ENCODE measurements at regions not wholly inside any gene's neighbourhood (a gene's known extent, or its start where the extent isn't known, plus 50 kb on each side); places are given as distances from the start of the nearest gene placed in this dataset.

- H3K9ac ChIP-seq (ENCODE audit: low read length), result no peak overlapping the region
- H3K4me1 ChIP-seq (ENCODE audit: insufficient read depth, low read length), result no peaks in the 10 kb centered on the region
- no peaks in the 10 kb centered on the region for H3K27me3 ChIP-seq (ENCODE audit: control insufficient read depth in 1 of 2, insufficient read depth in 2 of 2, low read length in 2 of 2)
- no peak overlapping the region for H3K27ac ChIP-seq (ENCODE audit: low read depth, low read length)
- no peaks in the 10 kb centered on the region for H3K9me3 ChIP-seq (ENCODE audit: low read length)
- no peaks in the 10 kb centered on the region for H3K36me3 ChIP-seq (ENCODE audit: insufficient read depth, low read length)
- no peak overlapping the region for H3K4me3 ChIP-seq (ENCODE audit: low read depth in 1 of 2, low read length in 2 of 2)
These were observed 97.2 kb upstream of the COL8A1 start for GRCh38 chr3:99541181-99541580.

GRCh38 chr3:99537416-99537815, 101.0 kb upstream of the COL8A1 start:
- H3K36me3 ChIP-seq (ENCODE audit: insufficient read depth, low read length), result no peaks in the 10 kb centered on the region
- no peak overlapping the region for H3K4me3 ChIP-seq (ENCODE audit: low read depth in 1 of 2, low read length in 2 of 2)
- no peaks in the 10 kb centered on the region for H3K27me3 ChIP-seq (ENCODE audit: control insufficient read depth in 1 of 2, insufficient read depth in 2 of 2, low read length in 2 of 2)
- H3K9ac ChIP-seq (ENCODE audit: low read length), result no peak overlapping the region
- H3K27ac ChIP-seq (ENCODE audit: low read depth, low read length), result no peak overlapping the region
- no peaks in the 10 kb centered on the region for H3K9me3 ChIP-seq (ENCODE audit: low read length)
- no peaks in the 10 kb centered on the region for H3K4me1 ChIP-seq (ENCODE audit: insufficient read depth, low read length)

GRCh38 chr3:99536555-99537314, 101.7 kb upstream of the COL8A1 start:
- H3K9me3 ChIP-seq (ENCODE audit: low read length), result no peaks in the 10 kb centered on the region
- H3K27me3 ChIP-seq (ENCODE audit: control insufficient read depth in 1 of 2, insufficient read depth in 2 of 2, low read length in 2 of 2), result no peaks in the 10 kb centered on the region
- no peak overlapping the region for H3K27ac ChIP-seq (ENCODE audit: low read depth, low read length)
- H3K9ac ChIP-seq (ENCODE audit: low read length), result no peak overlapping the region
- H3K4me3 ChIP-seq (ENCODE audit: low read depth in 1 of 2, low read length in 2 of 2), result no peak overlapping the region
- H3K4me1 ChIP-seq (ENCODE audit: insufficient read depth, low read length), result no peaks in the 10 kb centered on the region
- H3K36me3 ChIP-seq (ENCODE audit: insufficient read depth, low read length), result no peaks in the 10 kb centered on the region

- H3K36me3 ChIP-seq (ENCODE audit: insufficient read depth, low read length), result no peaks in the 10 kb centered on the region
- no peaks in the 10 kb centered on the region for H3K27me3 ChIP-seq (ENCODE audit: control insufficient read depth in 1 of 2, insufficient read depth in 2 of 2, low read length in 2 of 2)
- no peaks in the 10 kb centered on the region for H3K9me3 ChIP-seq (ENCODE audit: low read length)
- no peak overlapping the region for H3K9ac ChIP-seq (ENCODE audit: low read length)
- H3K4me1 ChIP-seq (ENCODE audit: insufficient read depth, low read length), result no peaks in the 10 kb centered on the region
- no peak overlapping the region for H3K27ac ChIP-seq (ENCODE audit: low read depth, low read length)
- no peak overlapping the region for H3K4me3 ChIP-seq (ENCODE audit: low read depth in 1 of 2, low read length in 2 of 2)
These were observed 103.3 kb upstream of the COL8A1 start for GRCh38 chr3:99534951-99535704.

GRCh38 chr3:99532246-99532645, 106.1 kb upstream of the COL8A1 start:
- Histone ChIP-seq H3K4me3 (ENCODE audit: low read depth in 1 of 2, low read length in 2 of 2) (no peak overlapping the region), H3K27ac (ENCODE audit: low read depth, low read length) (no peak overlapping the region), H3K36me3 (ENCODE audit: insufficient read depth, low read length) (no peaks in the 10 kb centered on the region), H3K4me1 (ENCODE audit: insufficient read depth, low read length) (no peaks in the 10 kb centered on the region), H3K27me3 (ENCODE audit: control insufficient read depth in 1 of 2, insufficient read depth in 2 of 2, low read length in 2 of 2) (no peaks in the 10 kb centered on the region), H3K9ac (ENCODE audit: low read length) (no peak overlapping the region), H3K9me3 (ENCODE audit: low read length) (no peaks in the 10 kb centered on the region)

GRCh38 chr3:99529265-99529664, 109.1 kb upstream of the COL8A1 start:
- Histone ChIP-seq H3K4me1 (ENCODE audit: insufficient read depth, low read length) (no peaks in the 10 kb centered on the region), H3K4me3 (ENCODE audit: low read depth in 1 of 2, low read length in 2 of 2) (no peak overlapping the region), H3K36me3 (ENCODE audit: insufficient read depth, low read length) (no peaks in the 10 kb centered on the region), H3K27me3 (ENCODE audit: control insufficient read depth in 1 of 2, insufficient read depth in 2 of 2, low read length in 2 of 2) (no peaks in the 10 kb centered on the region), H3K9ac (ENCODE audit: low read length) (no peak overlapping the region), H3K27ac (ENCODE audit: low read depth, low read length) (no peak overlapping the region), H3K9me3 (ENCODE audit: low read length) (no peaks in the 10 kb centered on the region)

GRCh38 chr3:99526921-99527320, 111.5 kb upstream of the COL8A1 start:
- Histone ChIP-seq H3K36me3 (ENCODE audit: insufficient read depth, low read length) (no peaks in the 10 kb centered on the region), H3K27me3 (ENCODE audit: control insufficient read depth in 1 of 2, insufficient read depth in 2 of 2, low read length in 2 of 2) (no peaks in the 10 kb centered on the region), H3K9ac (ENCODE audit: low read length) (no peak overlapping the region), H3K4me1 (ENCODE audit: insufficient read depth, low read length) (no peaks in the 10 kb centered on the region), H3K27ac (ENCODE audit: low read depth, low read length) (no peak overlapping the region), H3K9me3 (ENCODE audit: low read length) (no peaks in the 10 kb centered on the region), H3K4me3 (ENCODE audit: low read depth in 1 of 2, low read length in 2 of 2) (no peak overlapping the region)

GRCh38 chr3:99524559-99524958, 113.8 kb upstream of the COL8A1 start:
- H3K9ac ChIP-seq (ENCODE audit: low read length), result no peak overlapping the region
- no peak overlapping the region for H3K27ac ChIP-seq (ENCODE audit: low read depth, low read length)
- no peaks in the 10 kb centered on the region for H3K36me3 ChIP-seq (ENCODE audit: insufficient read depth, low read length)
- no peak overlapping the region for H3K4me3 ChIP-seq (ENCODE audit: low read depth in 1 of 2, low read length in 2 of 2)
- no peaks in the 10 kb centered on the region for H3K27me3 ChIP-seq (ENCODE audit: control insufficient read depth in 1 of 2, insufficient read depth in 2 of 2, low read length in 2 of 2)
- no peaks in the 10 kb centered on the region for H3K4me1 ChIP-seq (ENCODE audit: insufficient read depth, low read length)
- H3K9me3 ChIP-seq (ENCODE audit: low read length), result no peaks in the 10 kb centered on the region

- no peaks in the 10 kb centered on the region for H3K4me1 ChIP-seq (ENCODE audit: insufficient read depth, low read length)
- no peak overlapping the region for H3K9ac ChIP-seq (ENCODE audit: low read length)
- H3K27me3 ChIP-seq (ENCODE audit: control insufficient read depth in 1 of 2, insufficient read depth in 2 of 2, low read length in 2 of 2), result no peaks in the 10 kb centered on the region
- H3K27ac ChIP-seq (ENCODE audit: low read depth, low read length), result no peak overlapping the region
- no peak overlapping the region for H3K4me3 ChIP-seq (ENCODE audit: low read depth in 1 of 2, low read length in 2 of 2)
- H3K9me3 ChIP-seq (ENCODE audit: low read length), result no peaks in the 10 kb centered on the region
- H3K36me3 ChIP-seq (ENCODE audit: insufficient read depth, low read length), result no peaks in the 10 kb centered on the region
These were observed 114.8 kb upstream of the COL8A1 start for GRCh38 chr3:99523431-99524127.

GRCh38 chr3:99522147-99522546, 116.2 kb upstream of the COL8A1 start:
- Histone ChIP-seq H3K9me3 (ENCODE audit: low read length) (no peaks in the 10 kb centered on the region), H3K4me3 (ENCODE audit: low read depth in 1 of 2, low read length in 2 of 2) (no peak overlapping the region), H3K9ac (ENCODE audit: low read length) (no peak overlapping the region), H3K36me3 (ENCODE audit: insufficient read depth, low read length) (no peaks in the 10 kb centered on the region), H3K27me3 (ENCODE audit: control insufficient read depth in 1 of 2, insufficient read depth in 2 of 2, low read length in 2 of 2) (no peaks in the 10 kb centered on the region), H3K27ac (ENCODE audit: low read depth, low read length) (no peak overlapping the region), H3K4me1 (ENCODE audit: insufficient read depth, low read length) (no peaks in the 10 kb centered on the region)

GRCh38 chr3:99521551-99521950, 116.8 kb upstream of the COL8A1 start:
- Histone ChIP-seq H3K27ac (ENCODE audit: low read depth, low read length) (no peak overlapping the region), H3K4me3 (ENCODE audit: low read depth in 1 of 2, low read length in 2 of 2) (no peak overlapping the region), H3K9me3 (ENCODE audit: low read length) (no peaks in the 10 kb centered on the region), H3K36me3 (ENCODE audit: insufficient read depth, low read length) (no peaks in the 10 kb centered on the region), H3K27me3 (ENCODE audit: control insufficient read depth in 1 of 2, insufficient read depth in 2 of 2, low read length in 2 of 2) (no peaks in the 10 kb centered on the region), H3K4me1 (ENCODE audit: insufficient read depth, low read length) (no peaks in the 10 kb centered on the region), H3K9ac (ENCODE audit: low read length) (no peak overlapping the region)

All from muscle layer of colon (tissue), 2 donors.